ENCODE measurements at regions not wholly inside any gene's neighbourhood (a gene's known extent, or its start where the extent isn't known, plus 50 kb on each side); places are given as distances from the start of the nearest gene placed in this dataset.
"Not testable (repeated sequence)": the region's sequence is repeated elsewhere in the genome, so short reads cannot be mapped to it uniquely, and the experiment has no call there.

- no peak for DNase-seq
These were observed 979.6 kb upstream of the POU3F4 start for GRCh38 chrX:82528525-82528924.

GRCh38 chrX:82534086-82534597 lies 973.9 kb upstream of the POU3F4 start:
- DNase-seq, result no peak

- not testable (repeated sequence) for DNase-seq
These were observed 970.9 kb upstream of the POU3F4 start for GRCh38 chrX:82537205-82537604.

GRCh38 chrX:82541822-82542221 lies 966.3 kb upstream of the POU3F4 start:
- DNase-seq, result no peak

GRCh38 chrX:82552201-82552600 lies 955.9 kb upstream of the POU3F4 start:
- DNase-seq, result not testable (repeated sequence)

- no peak for DNase-seq
These were observed 951.5 kb upstream of the POU3F4 start for GRCh38 chrX:82556588-82556987.

GRCh38 chrX:82585868-82586267 lies 922.2 kb upstream of the POU3F4 start:
- DNase-seq, result no peak

- DNase-seq, result no peak
These were observed 918.7 kb upstream of the POU3F4 start for GRCh38 chrX:82589410-82589809.

- no peak for DNase-seq
These were observed 916.7 kb upstream of the POU3F4 start for GRCh38 chrX:82591421-82591820.

GRCh38 chrX:82626978-82627377 lies 881.1 kb upstream of the POU3F4 start:
- DNase-seq, result no peak

GRCh38 chrX:82627568-82627967 lies 880.5 kb upstream of the POU3F4 start:
- DNase-seq, result no peak

GRCh38 chrX:82648062-82648461 lies 860.0 kb upstream of the POU3F4 start:
- DNase-seq, result no peak

- DNase-seq, result no peak
These were observed 858.4 kb upstream of the POU3F4 start for GRCh38 chrX:82649645-82650044.

- no peak for DNase-seq
These were observed 849.6 kb upstream of the POU3F4 start for GRCh38 chrX:82658492-82658891.

GRCh38 chrX:82666355-82666754 lies 841.7 kb upstream of the POU3F4 start:
- no peak for DNase-seq

GRCh38 chrX:82675104-82675503 lies 833.0 kb upstream of the POU3F4 start:
- no peak for DNase-seq

- peak; percentile 0 to 2 for DNase-seq
These were observed 831.7 kb upstream of the POU3F4 start for GRCh38 chrX:82676386-82676785.

- no peak for DNase-seq
These were observed 830.8 kb upstream of the POU3F4 start for GRCh38 chrX:82677286-82677685.

- DNase-seq, result no peak
These were observed 815.1 kb upstream of the POU3F4 start for GRCh38 chrX:82692991-82693390.

- no peak for DNase-seq
These were observed 813.0 kb upstream of the POU3F4 start for GRCh38 chrX:82695066-82695465.

GRCh38 chrX:82703551-82703950 lies 804.5 kb upstream of the POU3F4 start:
- no peak for DNase-seq

GRCh38 chrX:82711457-82711856 lies 796.6 kb upstream of the POU3F4 start:
- no peak for DNase-seq

GRCh38 chrX:82721891-82722290 lies 786.2 kb upstream of the POU3F4 start:
- DNase-seq, result no peak

GRCh38 chrX:82723806-82724205 lies 784.3 kb upstream of the POU3F4 start:
- no peak for DNase-seq

- not testable (repeated sequence) for DNase-seq
These were observed 780.7 kb upstream of the POU3F4 start for GRCh38 chrX:82727436-82727835.

- DNase-seq, result no peak
These were observed 775.2 kb upstream of the POU3F4 start for GRCh38 chrX:82732861-82733260.

Measured in AML-193 (cell line).